Ovary (tissue), 7 donors: ENCODE measurements at regions not wholly inside any gene's neighbourhood (a gene's known extent, or its start where the extent isn't known, plus 50 kb on each side); places are given as distances from the start of the nearest gene placed in this dataset.
A peak's percentile ranks its signal among the peaks of the same experiment; 100 is the strongest.
"Not testable (repeated sequence)": the region's sequence is repeated elsewhere in the genome, so short reads cannot be mapped to it uniquely, and the experiment has no call there.

Source experiments
- DNase-seq, 5 donors: peaks; one replicate each; pipeline ENCODE4 v3.0.0-alpha.2; 2019 to 2020
- H3K27ac ChIP-seq, 2 donors: fragments of 200-600 bp; one replicate each; pipeline versions ENCODE4 v1.5.1 to v1.8.0; 2019 to 2022
- H3K27me3 ChIP-seq: fragments of 200-600 bp; one replicate; pipeline ENCODE4 v1.8.0; 2022
- H3K36me3 ChIP-seq: fragments of 200-600 bp; sonication (generic); one replicate; pipeline ENCODE4 v1.5.1; 2019
- H3K4me1 ChIP-seq: one replicate; pipeline ENCODE4 v1.8.1; 2013; ENCODE audit warnings: mild to moderate bottlenecking, moderate library complexity; ENCODE audit not compliant: insufficient read depth
- H3K4me3 ChIP-seq: fragments of 200-600 bp; sonication (generic); one replicate; pipeline ENCODE4 v1.5.1; 2017
- H3K9me3 ChIP-seq, 2 donors: fragments of 200-600 bp in 1 of 2; sonication (generic) in 1 of 2; one replicate each; pipeline versions ENCODE4 v1.5.1 to v1.8.1; 2013 to 2019; ENCODE audit warnings: mild to moderate bottlenecking in 1 of 2, moderate library complexity in 1 of 2
- WGBS, 3 donors: extraction: QIAGEN DNeasy Blood & Tissue Kit in 1 of 3; methylation state at CpG; one replicate each; pipeline versions ENCODE4 v1.1.5 to v1.1.7; 2013 to 2017; 5-methylcytosine and 5-hydroxymethylcytosine counted together
- intact Hi-C, 4 donors: fragments of 100-400 bp; cut with DNase I; formaldehyde crosslinking; loops; one replicate each; pipeline versions ENCODE4 v1.11.0 to v1.15.1; 2022 to 2023
- donor health status: DM: no; HTN: no; CAD: no; lungs with moderate emphysema.
- donor health status: DM: no; HTN: no; CAD: no.
- donor health status: Bipolar disorder and iron deficiency.
- donor health status: DM: no; HTN: no; CAD: no.
- donor health status: DM: yes; HTN: yes; CAD: no.

- intact Hi-C loops, DNase-seq, H3K27me3 ChIP-seq, H3K36me3 ChIP-seq, H3K9me3 ChIP-seq, H3K27ac ChIP-seq, H3K4me1 ChIP-seq, H3K4me3 ChIP-seq: not testable (repeated sequence)
- 92 to 95% (median 95%) methylated on average over 4 of the region's 4 CpGs for WGBS, 3 donors
Observed at GRCh38 chr3:130151555-130151954, 69.9 kb downstream of the ALG1L2 start.

GRCh38 chr3:130153247-130153646 is 71.6 kb downstream of the ALG1L2 start:
- H3K4me1 ChIP-seq, H3K36me3 ChIP-seq, H3K4me3 ChIP-seq, intact Hi-C loops, H3K27me3 ChIP-seq, H3K9me3 ChIP-seq, DNase-seq, H3K27ac ChIP-seq: not testable (repeated sequence)
- WGBS, 3 donors, result 66 to 72% (median 69%) methylated on average over 8 of the region's 8 CpGs

GRCh38 chr3:130155464-130155863 is 73.8 kb downstream of the ALG1L2 start:
- H3K9me3 ChIP-seq, DNase-seq, H3K4me3 ChIP-seq, H3K27ac ChIP-seq, intact Hi-C loops, H3K27me3 ChIP-seq, H3K36me3 ChIP-seq, H3K4me1 ChIP-seq: not testable (repeated sequence)
- 33 to 54% (median 37%) methylated on average over 2 to 4 of the region's 4 CpGs for WGBS, 3 donors

GRCh38 chr3:130166856-130167255 is 85.2 kb downstream of the ALG1L2 start:
- H3K27me3 ChIP-seq, H3K36me3 ChIP-seq, intact Hi-C loops, H3K4me3 ChIP-seq, H3K4me1 ChIP-seq, H3K27ac ChIP-seq, DNase-seq, H3K9me3 ChIP-seq: not testable (repeated sequence)
- 55 to 85% (median 61%) methylated on average over 3 of the region's 4 CpGs for WGBS, 3 donors

GRCh38 chr3:130175195-130175594 is 93.6 kb downstream of the ALG1L2 start:
- H3K27ac ChIP-seq, H3K27me3 ChIP-seq, DNase-seq, intact Hi-C loops, H3K36me3 ChIP-seq, H3K4me1 ChIP-seq, H3K4me3 ChIP-seq, H3K9me3 ChIP-seq: not testable (repeated sequence)
- 88 to 92% (median 89%) methylated on average over 4 of the region's 4 CpGs for WGBS, 3 donors

DNA sequence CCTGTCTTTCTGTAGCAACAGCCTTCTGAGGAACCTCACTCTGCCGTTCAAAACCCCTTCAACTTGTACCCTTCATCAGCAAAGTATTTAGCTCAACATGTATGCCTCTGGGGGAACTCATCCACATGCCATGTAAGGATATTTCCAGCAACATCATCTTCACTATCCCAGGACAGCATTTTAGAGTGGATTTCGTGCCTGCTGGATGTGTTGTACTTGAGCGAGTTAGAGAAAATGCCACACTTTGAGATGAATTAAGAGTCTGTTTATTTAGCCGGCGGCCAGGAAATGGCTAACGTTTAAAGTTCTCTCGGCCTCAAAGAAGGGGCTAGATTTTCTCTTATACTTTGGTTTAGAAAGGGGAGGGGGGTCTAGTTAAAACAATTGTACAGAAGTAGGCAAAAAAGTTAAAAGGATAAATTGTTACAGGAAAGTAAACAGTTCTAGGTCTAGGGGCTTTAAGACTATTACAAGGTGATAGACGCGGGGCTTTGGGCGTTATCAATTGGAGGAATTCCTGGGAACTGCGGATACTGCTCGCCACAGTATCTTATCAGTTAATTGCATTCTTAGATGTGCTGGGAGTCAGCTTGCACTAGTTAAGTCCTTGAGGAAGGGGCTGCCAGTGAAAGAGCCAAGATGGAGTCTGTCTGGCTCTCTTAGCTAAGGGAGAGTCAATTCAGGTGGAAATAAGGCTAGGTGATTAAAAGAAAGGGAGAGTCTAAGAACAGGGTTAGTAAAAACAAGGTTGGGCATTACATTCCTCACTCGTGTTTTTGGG is 95.0 kb downstream of the ALG1L2 start:
- H3K27me3 ChIP-seq, intact Hi-C loops, H3K4me3 ChIP-seq, H3K27ac ChIP-seq, DNase-seq, H3K9me3 ChIP-seq, H3K36me3 ChIP-seq, H3K4me1 ChIP-seq: not testable (repeated sequence)
- 53 to 65% (median 61%) methylated on average over 13 of the region's 13 CpGs for WGBS, 3 donors

GRCh38 chr3:130178835-130179234 is 97.2 kb downstream of the ALG1L2 start:
- H3K4me3 ChIP-seq, H3K27ac ChIP-seq, H3K4me1 ChIP-seq, H3K9me3 ChIP-seq, intact Hi-C loops, H3K36me3 ChIP-seq, H3K27me3 ChIP-seq, DNase-seq: not testable (repeated sequence)
- WGBS, 3 donors, result 45 to 56% (median 47%) methylated on average over 3 of the region's 3 CpGs

- WGBS, 3 donors, result 3 to 5% (median 5%) methylated on average over 11 of the region's 11 CpGs
- peak in 4 of 5 donors; percentile 20 to 45 (median 33) for DNase-seq
- intact Hi-C loops, H3K4me1 ChIP-seq, H3K9me3 ChIP-seq, H3K27me3 ChIP-seq, H3K36me3 ChIP-seq: not testable (repeated sequence)
- H3K4me3 ChIP-seq, result peak overlapping the region; percentile 16
- H3K27ac ChIP-seq, result peak overlapping the region in 1 of 2 donors; percentile 2
Observed at GRCh38 chr3:130179353-130179970, 97.8 kb downstream of the ALG1L2 start.

GRCh38 chr3:130182475-130182874 is 100.8 kb downstream of the ALG1L2 start:
- H3K9me3 ChIP-seq, intact Hi-C loops, DNase-seq, H3K4me1 ChIP-seq, H3K36me3 ChIP-seq, H3K27ac ChIP-seq, H3K27me3 ChIP-seq, H3K4me3 ChIP-seq: not testable (repeated sequence)
- 75 to 81% (median 77%) methylated on average over 6 of the region's 6 CpGs for WGBS, 3 donors

GRCh38 chr3:130183689-130184088 is 102.1 kb downstream of the ALG1L2 start:
- H3K27me3 ChIP-seq, intact Hi-C loops, H3K4me1 ChIP-seq, H3K9me3 ChIP-seq, H3K36me3 ChIP-seq, DNase-seq, H3K27ac ChIP-seq, H3K4me3 ChIP-seq: not testable (repeated sequence)
- 33 to 55% (median 38%) methylated on average over 5 of the region's 5 CpGs for WGBS, 3 donors

- H3K4me3 ChIP-seq, H3K36me3 ChIP-seq, H3K9me3 ChIP-seq, H3K27ac ChIP-seq, intact Hi-C loops, DNase-seq, H3K4me1 ChIP-seq, H3K27me3 ChIP-seq: not testable (repeated sequence)
- 46 to 58% (median 54%) methylated on average over 5 of the region's 5 CpGs for WGBS, 3 donors
Observed at GRCh38 chr3:130184152-130185024, 102.8 kb downstream of the ALG1L2 start.
